Liver (tissue), 8 donors: ENCODE measurements at regions not wholly inside any gene's neighbourhood (a gene's known extent, or its start where the extent isn't known, plus 50 kb on each side); places are given as distances from the start of the nearest gene placed in this dataset.

Experiments
- DNase-seq: peaks from one replicate; pipeline ENCODE4 v3.0.0-alpha.2; 2017; ENCODE audit warnings: low spot score
- H3K27ac ChIP-seq, 2 donors: one replicate each; pipeline ENCODE4 v1.7.0; 2013; ENCODE audit warnings: inconsistent platforms in 2 of 2, low read length in 2 of 2, control low read depth in 1 of 2, low read depth in 1 of 2, mild to moderate bottlenecking in 1 of 2
- H3K27me3 ChIP-seq, 4 donors: one replicate each; pipeline versions ENCODE4 v1.6.1 to v1.7.0; 2013; ENCODE audit warnings: low read length in 3 of 4, inconsistent platforms in 1 of 4, mild to moderate bottlenecking in 1 of 4, moderate library complexity in 1 of 4; ENCODE audit not compliant: control insufficient read depth in 4 of 4, insufficient read depth in 4 of 4
- H3K36me3 ChIP-seq, 4 donors: one replicate each; pipeline versions ENCODE4 v1.6.1 to v1.7.0; 2013; ENCODE audit warnings: low read length in 3 of 4, mild to moderate bottlenecking in 3 of 4, low read depth in 1 of 4, moderate library complexity in 1 of 4; ENCODE audit not compliant: control insufficient read depth in 4 of 4, insufficient read depth in 3 of 4
- H3K4me1 ChIP-seq, 4 donors: one replicate each; pipeline versions ENCODE4 v1.6.1 to v1.7.0; 2013; ENCODE audit warnings: low read length in 3 of 4, mild to moderate bottlenecking in 3 of 4, moderate library complexity in 1 of 4; ENCODE audit not compliant: control insufficient read depth in 4 of 4, insufficient read depth in 4 of 4
- H3K4me3 ChIP-seq, 3 donors: one replicate each; pipeline versions ENCODE4 v1.6.1 to v1.7.0; 2013; ENCODE audit warnings: low read length in 3 of 3, control low read depth in 1 of 3, low read depth in 1 of 3, mild to moderate bottlenecking in 1 of 3
- H3K9ac ChIP-seq, 2 donors: one replicate each; pipeline ENCODE4 v1.7.0; 2013; ENCODE audit warnings: low read length in 2 of 2, mild to moderate bottlenecking in 2 of 2, moderate library complexity in 2 of 2, control low read depth in 1 of 2, low read depth in 1 of 2
- H3K9me3 ChIP-seq, 4 donors: one replicate each; pipeline versions ENCODE4 v1.6.1 to v1.7.0; 2013; ENCODE audit warnings: low read length in 3 of 4; ENCODE audit not compliant: control insufficient read depth in 4 of 4
- EGR1 ChIP-seq, 2 donors: IDR thresholded peaks; 2 replicates each; pipeline ENCODE4 v1.6.1; 2016 to 2018; ENCODE audit warnings: antibody characterized with exemption in 2 of 2, low read depth in 2 of 2
- FOXA1 ChIP-seq: IDR thresholded peaks from 2 replicates; pipeline ENCODE4 v1.6.1; 2016; ENCODE audit warnings: antibody characterized with exemption
- FOXA2 ChIP-seq: IDR thresholded peaks from 2 replicates; pipeline ENCODE4 v1.6.1; 2016; ENCODE audit warnings: antibody characterized with exemption
- GABPA ChIP-seq, 2 donors: IDR thresholded peaks in 1 of 2; conservative IDR thresholded peaks in 1 of 2; 2 replicates each; pipeline ENCODE4 v1.6.1; 2016; ENCODE audit warnings: antibody characterized with exemption in 2 of 2, mild to moderate bottlenecking in 1 of 2, moderate library complexity in 1 of 2
- HNF4A ChIP-seq, 2 donors: conservative IDR thresholded peaks; 2 replicates each; pipeline ENCODE4 v1.6.1; 2016; ENCODE audit warnings: antibody characterized with exemption in 2 of 2, mild to moderate bottlenecking in 2 of 2
- HNF4G ChIP-seq: IDR thresholded peaks from 2 replicates; pipeline ENCODE4 v1.6.1; 2016; ENCODE audit warnings: antibody characterized with exemption
- JUND ChIP-seq, 2 donors: IDR thresholded peaks; 2 replicates each; pipeline ENCODE4 v1.6.1; 2016; ENCODE audit warnings: antibody characterized with exemption in 2 of 2
- NR2F2 ChIP-seq: IDR thresholded peaks from 2 replicates; pipeline ENCODE4 v1.6.1; 2016; ENCODE audit warnings: antibody characterized with exemption
- RAD21 ChIP-seq, 2 donors: IDR thresholded peaks; 2 replicates each; pipeline ENCODE4 v1.6.1; 2016; ENCODE audit warnings: antibody characterized with exemption in 2 of 2, mild to moderate bottlenecking in 2 of 2
- REST ChIP-seq: IDR thresholded peaks from 2 replicates; pipeline ENCODE4 v1.6.1; 2016; ENCODE audit warnings: antibody characterized with exemption, mild to moderate bottlenecking
- RXRA ChIP-seq, 2 donors: IDR thresholded peaks; 2 replicates each; pipeline ENCODE4 v1.6.1; 2017 to 2018; ENCODE audit warnings: antibody characterized with exemption in 2 of 2, mild to moderate bottlenecking in 1 of 2
- SP1 ChIP-seq: IDR thresholded peaks from 2 replicates; pipeline ENCODE4 v1.6.1; 2018; ENCODE audit warnings: antibody characterized with exemption, mild to moderate bottlenecking
- TAF1 ChIP-seq: conservative IDR thresholded peaks from 2 replicates; pipeline ENCODE4 v1.6.1; 2016; ENCODE audit warnings: antibody characterized with exemption, mild to moderate bottlenecking
- YY1 ChIP-seq: IDR thresholded peaks from 2 replicates; pipeline ENCODE4 v1.6.1; 2016; ENCODE audit warnings: antibody characterized with exemption, mild to moderate bottlenecking
- ZBTB33 ChIP-seq: IDR thresholded peaks from 2 replicates; pipeline ENCODE4 v1.6.1; 2016; ENCODE audit warnings: antibody characterized with exemption
- WGBS: extraction: QIAGEN DNeasy Blood & Tissue Kit; methylation state at CpG from one replicate; pipeline ENCODE4 v1.1.7; 2013; 5-methylcytosine and 5-hydroxymethylcytosine counted together
- TF ChIP-seq, protein P1 (sequence below): fragments of 150-350 bp; IDR thresholded peaks from 2 replicates; pipeline ENCODE4 v1.5.1; 2017; ENCODE audit warnings: improper control_type of control experiment, low read depth, low read length; ENCODE audit not compliant: missing input control
- TF ChIP-seq, protein P2 (sequence below): IDR thresholded peaks from 2 replicates; pipeline ENCODE4 v1.6.1; 2016; ENCODE audit warnings: antibody characterized with exemption
- TF ChIP-seq, protein P3 (sequence below): IDR thresholded peaks from 2 replicates; pipeline ENCODE4 v1.6.1; 2016; ENCODE audit warnings: antibody characterized with exemption
- donor health status: healthy.
- donor health status: healthy.
- donor health status: healthy.
- donor health status: healthy.
- donor health status: healthy.

DNA sequence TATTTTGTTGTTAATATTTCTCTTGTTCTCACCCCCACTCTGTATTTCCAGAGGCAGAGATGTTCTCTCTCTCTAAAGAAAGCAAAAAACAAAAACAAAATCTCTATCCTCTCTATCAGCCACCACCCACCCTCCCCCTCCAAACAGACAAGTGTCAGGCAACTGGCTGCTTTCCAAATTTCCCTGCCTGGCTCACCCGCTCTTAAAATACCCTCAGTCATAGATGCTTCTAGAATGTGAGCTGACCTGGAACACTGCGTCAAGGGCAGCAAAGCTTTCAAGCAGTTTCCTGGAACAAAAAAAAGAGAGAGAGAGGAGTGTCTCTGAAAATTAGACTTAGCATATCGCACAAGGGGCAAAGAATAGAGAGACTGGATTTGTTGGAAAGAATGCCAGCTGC is 341.0 kb upstream of the ZMIZ1 start (continued):
- TF ChIP-seq, protein P1, sequence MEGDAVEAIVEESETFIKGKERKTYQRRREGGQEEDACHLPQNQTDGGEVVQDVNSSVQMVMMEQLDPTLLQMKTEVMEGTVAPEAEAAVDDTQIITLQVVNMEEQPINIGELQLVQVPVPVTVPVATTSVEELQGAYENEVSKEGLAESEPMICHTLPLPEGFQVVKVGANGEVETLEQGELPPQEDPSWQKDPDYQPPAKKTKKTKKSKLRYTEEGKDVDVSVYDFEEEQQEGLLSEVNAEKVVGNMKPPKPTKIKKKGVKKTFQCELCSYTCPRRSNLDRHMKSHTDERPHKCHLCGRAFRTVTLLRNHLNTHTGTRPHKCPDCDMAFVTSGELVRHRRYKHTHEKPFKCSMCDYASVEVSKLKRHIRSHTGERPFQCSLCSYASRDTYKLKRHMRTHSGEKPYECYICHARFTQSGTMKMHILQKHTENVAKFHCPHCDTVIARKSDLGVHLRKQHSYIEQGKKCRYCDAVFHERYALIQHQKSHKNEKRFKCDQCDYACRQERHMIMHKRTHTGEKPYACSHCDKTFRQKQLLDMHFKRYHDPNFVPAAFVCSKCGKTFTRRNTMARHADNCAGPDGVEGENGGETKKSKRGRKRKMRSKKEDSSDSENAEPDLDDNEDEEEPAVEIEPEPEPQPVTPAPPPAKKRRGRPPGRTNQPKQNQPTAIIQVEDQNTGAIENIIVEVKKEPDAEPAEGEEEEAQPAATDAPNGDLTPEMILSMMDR, result no peak

DNA sequence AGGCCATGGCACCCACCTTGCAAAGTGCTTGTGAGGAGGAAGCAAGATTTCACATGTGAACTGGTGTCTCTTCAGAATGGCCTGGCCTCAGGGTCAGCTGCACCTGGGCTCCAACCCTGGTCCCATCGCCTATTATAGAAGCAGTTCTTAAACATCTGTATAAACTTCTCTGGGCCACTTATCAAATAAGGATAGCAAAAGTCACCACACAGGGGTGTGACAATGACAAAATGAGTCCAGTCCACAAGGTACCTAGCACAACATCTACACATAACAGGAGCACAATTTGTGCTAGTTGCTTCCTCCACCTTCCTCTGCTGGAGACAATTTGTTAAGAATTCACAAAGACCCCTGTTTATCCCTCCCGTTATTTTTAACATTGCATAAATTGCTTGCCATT is 340.6 kb upstream of the ZMIZ1 start:
- no peaks in the 10 kb centered on the region for H3K4me1 ChIP-seq
- no peak overlapping the region for H3K9ac ChIP-seq
- H3K27me3 ChIP-seq, result no peaks in the 10 kb centered on the region
- no peak for DNase-seq
- H3K27ac ChIP-seq, result no peak overlapping the region
- WGBS, result 96% methylated on average over 2 of the region's 2 CpGs
- TF ChIP-seq TAF1, result no peak
- no peak for TF ChIP-seq EGR1 (IDR thresholded peaks at IDR 0.05; ENCODE audit: low read depth in 2 of 2)
- no peak for TF ChIP-seq HNF4A (conservative IDR thresholded peaks at IDR 0.05)
- no peak for TF ChIP-seq SP1
- no peak for TF ChIP-seq JUND (IDR thresholded peaks at IDR 0.05)
- no peak for TF ChIP-seq ZBTB33
- TF ChIP-seq, protein P2, sequence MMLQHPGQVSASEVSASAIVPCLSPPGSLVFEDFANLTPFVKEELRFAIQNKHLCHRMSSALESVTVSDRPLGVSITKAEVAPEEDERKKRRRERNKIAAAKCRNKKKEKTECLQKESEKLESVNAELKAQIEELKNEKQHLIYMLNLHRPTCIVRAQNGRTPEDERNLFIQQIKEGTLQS, result no peak
- no peak for TF ChIP-seq YY1
- TF ChIP-seq GABPA (IDR thresholded peaks at IDR 0.05 in 1 of 2, conservative IDR thresholded peaks at IDR 0.05 in 1 of 2), result no peak
- no peak for TF ChIP-seq NR2F2
- no peak for TF ChIP-seq RXRA (IDR thresholded peaks at IDR 0.05)
- TF ChIP-seq, protein P3, sequence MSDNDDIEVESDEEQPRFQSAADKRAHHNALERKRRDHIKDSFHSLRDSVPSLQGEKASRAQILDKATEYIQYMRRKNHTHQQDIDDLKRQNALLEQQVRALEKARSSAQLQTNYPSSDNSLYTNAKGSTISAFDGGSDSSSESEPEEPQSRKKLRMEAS, result no peak
- no peak for TF ChIP-seq REST
- TF ChIP-seq FOXA1, result no peak
- TF ChIP-seq HNF4G, result no peak
- no peak for TF ChIP-seq FOXA2
- no peak for TF ChIP-seq RAD21 (IDR thresholded peaks at IDR 0.05)
- TF ChIP-seq, protein P1, result no peak
- no peaks in the 10 kb centered on the region for H3K9me3 ChIP-seq
- peaks cover 0 to 2% (median 0%) of the 10 kb centered on the region in 4 donors for H3K36me3 ChIP-seq
- H3K4me3 ChIP-seq, result no peak overlapping the region
